ENCODE measurements at regions not wholly inside any gene's neighbourhood (a gene's known extent, or its start where the extent isn't known, plus 50 kb on each side); places are given as distances from the start of the nearest gene placed in this dataset.

DNA sequence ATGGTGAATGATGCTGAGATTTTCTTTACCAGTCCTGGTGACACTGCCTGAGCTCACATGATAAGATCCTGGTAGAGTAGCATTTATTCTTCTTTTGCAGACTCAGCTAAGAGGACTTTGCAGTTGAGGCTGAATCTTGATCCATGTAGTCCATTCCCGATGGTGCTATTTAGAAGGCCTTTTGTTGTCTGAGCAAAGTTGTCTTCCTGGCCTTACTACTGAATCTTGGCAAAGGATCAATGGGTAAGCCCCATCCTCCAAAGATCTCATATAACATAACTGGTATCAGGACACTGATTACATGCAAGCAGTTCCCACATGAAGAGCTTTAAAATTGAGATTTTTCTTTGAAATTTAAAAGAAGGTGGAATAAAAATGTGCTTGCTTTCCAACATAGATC is 291.6 kb downstream of the SOX4 start:
- H3K9me3 Mint-ChIP-seq, result peaks cover 3% of the 10 kb centered on the region
- H3K27ac Mint-ChIP-seq, result no peak overlapping the region
- H3K27me3 Mint-ChIP-seq, result no peaks in the 10 kb centered on the region
- H3K36me3 Mint-ChIP-seq (ENCODE audit: low read depth), result no peaks in the 10 kb centered on the region
- ChIA-PET POLR2A (no interaction called here), CTCF (no interaction called here)
- TF ChIP-seq CTCF (IDR thresholded peaks at IDR 0.05), result no peak
- intact Hi-C loops (cut with micrococcal nuclease), result no loop called here
- ATAC-seq (ENCODE audit: low read depth), result no peak
- H3K4me3 Mint-ChIP-seq, result no peak overlapping the region
- H3K4me1 Mint-ChIP-seq, result no peaks in the 10 kb centered on the region
- no peak for DNase-seq

DNA sequence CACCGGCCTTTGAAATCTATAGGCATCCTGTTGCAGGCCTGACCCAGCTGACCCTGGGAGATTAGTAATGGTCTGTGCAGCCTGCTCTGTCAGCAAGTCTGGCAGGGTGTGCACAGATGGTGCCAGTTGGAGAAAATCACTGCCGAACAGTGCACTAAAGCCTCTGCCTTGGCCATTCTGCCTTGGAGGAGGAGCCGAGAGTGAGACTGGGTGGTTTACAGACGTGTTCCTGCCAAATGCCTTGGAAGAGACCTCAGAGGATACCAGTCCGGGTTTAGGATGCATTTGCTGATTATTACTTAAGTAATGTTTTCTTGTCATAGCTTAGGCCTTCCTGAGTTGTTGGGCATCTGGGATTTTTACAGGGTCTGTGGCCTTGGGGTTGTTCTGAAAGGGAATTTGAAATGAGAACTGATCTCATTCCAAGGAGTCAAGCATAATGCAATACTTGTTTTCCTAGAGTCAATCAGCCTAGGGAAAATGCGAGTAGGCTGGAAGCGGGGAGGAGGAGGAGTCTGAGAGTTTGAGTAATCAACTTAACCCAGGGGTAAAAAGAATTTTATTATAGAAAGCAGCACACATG is 292.1 kb downstream of the SOX4 start:
- Mint-ChIP-seq H3K9me3 (no peaks in the 10 kb centered on the region), H3K4me1 (no peaks in the 10 kb centered on the region), H3K27me3 (no peaks in the 10 kb centered on the region), H3K4me3 (no peak overlapping the region), H3K27ac (no peak overlapping the region), H3K36me3 (ENCODE audit: low read depth) (no peaks in the 10 kb centered on the region)
- intact Hi-C loops (cut with micrococcal nuclease), result no loop called here
- ATAC-seq (ENCODE audit: low read depth) (no peak), DNase-seq (no peak)
- POLR2A ChIA-PET, result no interaction called here
- CTCF ChIA-PET, result no interaction called here
- no peak for TF ChIP-seq CTCF (IDR thresholded peaks at IDR 0.05)

DNA sequence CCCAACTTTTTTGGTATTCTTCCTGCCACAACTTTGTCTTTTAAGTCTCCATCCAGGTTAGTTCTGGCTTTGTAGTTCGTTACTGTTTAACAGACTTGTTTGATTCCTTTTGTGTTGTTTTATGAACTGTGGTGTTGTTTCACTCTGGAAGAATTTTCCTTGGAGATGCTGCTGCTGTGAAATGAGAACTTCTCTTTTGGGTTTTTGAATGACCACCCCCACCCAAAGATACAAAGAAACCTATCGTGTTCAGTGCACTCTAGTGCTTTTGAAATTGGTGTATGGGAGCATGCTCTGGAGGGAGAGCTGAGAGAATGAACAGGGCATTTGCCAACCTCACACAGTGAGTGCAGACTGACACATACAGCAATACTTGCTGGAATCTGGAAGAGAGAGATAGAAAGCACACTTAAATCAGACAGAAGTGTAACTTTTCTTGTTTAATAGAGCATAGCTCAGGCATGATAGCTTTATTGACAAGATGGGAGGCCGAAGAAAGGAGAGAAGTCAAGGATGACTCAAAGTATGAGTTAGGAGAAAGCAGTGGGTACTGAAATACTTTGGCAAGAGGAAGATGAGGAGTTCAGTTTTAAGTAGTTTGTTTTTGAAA is 293.1 kb downstream of the SOX4 start:
- CTCF ChIA-PET, result no interaction called here

DNA sequence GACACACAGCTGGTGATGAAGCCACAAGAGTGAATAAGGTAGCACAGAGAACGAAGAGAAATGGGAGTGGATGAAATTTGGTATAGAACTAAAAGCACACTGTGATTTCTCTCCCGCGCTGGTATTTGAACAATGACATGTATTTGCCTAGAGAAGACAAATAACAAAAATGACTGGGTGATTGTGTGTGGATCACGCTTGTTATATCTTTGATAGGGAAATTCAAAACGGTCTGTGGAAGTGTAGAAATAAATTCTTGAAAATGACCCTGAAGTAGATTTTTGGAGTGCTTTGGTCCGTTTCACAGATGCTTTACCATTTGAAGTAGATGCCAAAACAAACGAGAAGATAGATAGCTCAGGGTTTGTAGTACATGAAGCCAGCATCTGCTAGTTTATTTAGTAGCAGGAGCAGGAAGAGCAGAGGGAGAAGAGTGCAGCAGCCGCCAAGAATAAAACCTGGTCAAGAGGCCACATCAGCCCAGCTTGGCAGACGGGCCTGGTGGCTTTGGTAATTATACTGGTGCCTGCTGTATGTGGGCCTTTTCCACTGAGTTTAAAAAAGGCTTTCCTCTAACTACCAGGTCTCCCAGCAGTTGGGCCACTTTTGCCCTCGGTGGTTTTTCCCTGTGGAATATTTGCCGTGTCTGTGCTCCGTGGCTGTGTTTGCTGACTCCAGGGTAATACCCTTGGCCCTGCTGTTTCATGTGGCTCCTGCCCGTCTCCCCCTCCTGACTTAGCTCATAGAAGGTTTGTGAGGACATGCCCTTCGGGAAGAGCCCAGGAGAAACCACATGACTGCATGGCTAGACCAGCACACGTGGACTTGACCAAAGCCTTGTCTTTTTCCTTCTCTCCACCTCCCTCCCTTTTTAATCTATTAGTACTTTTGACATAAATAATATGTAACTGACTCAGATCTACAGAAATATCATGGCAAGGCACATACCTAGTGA is 294.0 kb downstream of the SOX4 start:
- H3K4me1 Mint-ChIP-seq, result no peaks in the 10 kb centered on the region
- H3K27ac Mint-ChIP-seq, result no peak overlapping the region
- H3K27me3 Mint-ChIP-seq, result no peaks in the 10 kb centered on the region
- no peaks in the 10 kb centered on the region for H3K36me3 Mint-ChIP-seq (ENCODE audit: low read depth)
- ChIA-PET POLR2A (no interaction called here), CTCF (no interaction called here)
- no peak for TF ChIP-seq CTCF (IDR thresholded peaks at IDR 0.05)
- H3K4me3 Mint-ChIP-seq, result no peak overlapping the region
- no peaks in the 10 kb centered on the region for H3K9me3 Mint-ChIP-seq
- DNase-seq (no peak), ATAC-seq (ENCODE audit: low read depth) (no peak)
- intact Hi-C loops (cut with micrococcal nuclease), result no loop called here

More for the DNA sequence above, 293.1 kb downstream of the SOX4 start:
- POLR2A ChIA-PET, result no interaction called here
- intact Hi-C loops (cut with micrococcal nuclease), result no loop called here
- no peak for TF ChIP-seq CTCF (IDR thresholded peaks at IDR 0.05)
- H3K27ac Mint-ChIP-seq, result no peak overlapping the region
- no peaks in the 10 kb centered on the region for H3K36me3 Mint-ChIP-seq (ENCODE audit: low read depth)
- no peak overlapping the region for H3K4me3 Mint-ChIP-seq
- H3K27me3 Mint-ChIP-seq, result no peaks in the 10 kb centered on the region
- no peak for ATAC-seq (ENCODE audit: low read depth)
- H3K9me3 Mint-ChIP-seq, result no peaks in the 10 kb centered on the region
- H3K4me1 Mint-ChIP-seq, result no peaks in the 10 kb centered on the region
- DNase-seq, result no peak

GRCh38 chr6:21891080-21891479 is 297.5 kb downstream of the SOX4 start:
- no peak for ATAC-seq (ENCODE audit: low read depth)

More at GRCh38 chr6:21891080-21891479, 297.5 kb downstream of the SOX4 start:
- TF ChIP-seq CTCF (IDR thresholded peaks at IDR 0.05), result no peak
- H3K9me3 Mint-ChIP-seq, result no peaks in the 10 kb centered on the region
- no peak overlapping the region for H3K27ac Mint-ChIP-seq
- POLR2A ChIA-PET, result no interaction called here
- no peak overlapping the region for H3K4me3 Mint-ChIP-seq
- CTCF ChIA-PET, result no interaction called here
- no peaks in the 10 kb centered on the region for H3K4me1 Mint-ChIP-seq
- no peaks in the 10 kb centered on the region for H3K36me3 Mint-ChIP-seq (ENCODE audit: low read depth)
- no peaks in the 10 kb centered on the region for H3K27me3 Mint-ChIP-seq
- no peak for DNase-seq
- intact Hi-C loops (cut with micrococcal nuclease), result no loop called here

All from activated B cell treated with CpG ODN at 0.5 μM for 24 hours (primary cell).